NCI-H82 treated with DMSO at 0.1 percent for 48 hours (cell line): ENCODE measurements at regions not wholly inside any gene's neighbourhood (a gene's known extent, or its start where the extent isn't known, plus 50 kb on each side); places are given as distances from the start of the nearest gene placed in this dataset.
"Not testable (repeated sequence)": the region's sequence is repeated elsewhere in the genome, so short reads cannot be mapped to it uniquely, and the experiment has no call there.

ENCODE experiments used
- DNase-seq: peaks from one replicate; lab custom pipeline; 2025; ENCODE audit not compliant: unreplicated experiment; lab: John Stamatoyannopoulos, UW

- no peak for DNase-seq
These were observed 50.3 kb downstream of the GASK1B start for GRCh38 chr4:158122501-158122900.

- DNase-seq, result no peak
These were observed 51.7 kb downstream of the GASK1B start for GRCh38 chr4:158121161-158121579.

- not testable (repeated sequence) for DNase-seq
These were observed 52.1 kb downstream of the GASK1B start for GRCh38 chr4:158120645-158121151.

GRCh38 chr4:158112611-158113010, 60.2 kb downstream of the GASK1B start:
- no peak for DNase-seq

GRCh38 chr4:158111241-158111640, 61.6 kb downstream of the GASK1B start:
- DNase-seq, result no peak

- DNase-seq, result no peak
These were observed 69.9 kb downstream of the GASK1B start for GRCh38 chr4:158102904-158103303.

- DNase-seq, result no peak
These were observed 73.1 kb downstream of the GASK1B start for GRCh38 chr4:158099686-158100085.

GRCh38 chr4:158098802-158099201, 74.0 kb downstream of the GASK1B start:
- no peak for DNase-seq

- DNase-seq, result no peak
These were observed 78.3 kb downstream of the GASK1B start for GRCh38 chr4:158094413-158095134.

- DNase-seq, result no peak
These were observed 82.5 kb downstream of the GASK1B start for GRCh38 chr4:158090323-158090722.

- not testable (repeated sequence) for DNase-seq
These were observed 82.9 kb downstream of the GASK1B start for GRCh38 chr4:158089897-158090296.

- no peak for DNase-seq
These were observed 92.5 kb downstream of the GASK1B start for GRCh38 chr4:158080354-158080753.

- DNase-seq, result no peak
These were observed 93.2 kb downstream of the GASK1B start for GRCh38 chr4:158079661-158080060.

GRCh38 chr4:158077835-158078234, 95.0 kb downstream of the GASK1B start:
- no peak for DNase-seq

GRCh38 chr4:158074851-158075250, 98.0 kb downstream of the GASK1B start:
- no peak for DNase-seq

GRCh38 chr4:158071931-158072330, 100.9 kb downstream of the GASK1B start:
- no peak for DNase-seq

- DNase-seq, result no peak
These were observed 104.8 kb downstream of the GASK1B start for GRCh38 chr4:158068068-158068467.

- DNase-seq, result no peak
These were observed 105.2 kb downstream of the GASK1B start for GRCh38 chr4:158067646-158068045.

GRCh38 chr4:158065603-158066002, 107.2 kb downstream of the GASK1B start:
- no peak for DNase-seq

- no peak for DNase-seq
These were observed 107.6 kb downstream of the GASK1B start for GRCh38 chr4:158065176-158065575.

GRCh38 chr4:158056689-158057245, 116.1 kb downstream of the GASK1B start:
- no peak for DNase-seq

GRCh38 chr4:158055668-158056067, 117.2 kb downstream of the GASK1B start:
- no peak for DNase-seq

- DNase-seq, result no peak
These were observed 119.0 kb downstream of the GASK1B start for GRCh38 chr4:158053801-158054200.
